Putamen (tissue), 1 donor: ENCODE measurements at regions not wholly inside any gene's neighbourhood (a gene's known extent, or its start where the extent isn't known, plus 50 kb on each side); places are given as distances from the start of the nearest gene placed in this dataset.
A peak's percentile ranks its signal among the peaks of the same experiment; 100 is the strongest.

Experiments
- DNase-seq: peaks from one replicate; pipeline ENCODE4 v3.0.0-alpha.2; 2016; ENCODE audit warnings: low spot score

- no peak for DNase-seq
Observed at GRCh38 chr11:115722711-115723110, 218.5 kb upstream of the CADM1 start.

- no peak for DNase-seq
Observed at GRCh38 chr11:115721296-115721995, 217.2 kb upstream of the CADM1 start.

DNA sequence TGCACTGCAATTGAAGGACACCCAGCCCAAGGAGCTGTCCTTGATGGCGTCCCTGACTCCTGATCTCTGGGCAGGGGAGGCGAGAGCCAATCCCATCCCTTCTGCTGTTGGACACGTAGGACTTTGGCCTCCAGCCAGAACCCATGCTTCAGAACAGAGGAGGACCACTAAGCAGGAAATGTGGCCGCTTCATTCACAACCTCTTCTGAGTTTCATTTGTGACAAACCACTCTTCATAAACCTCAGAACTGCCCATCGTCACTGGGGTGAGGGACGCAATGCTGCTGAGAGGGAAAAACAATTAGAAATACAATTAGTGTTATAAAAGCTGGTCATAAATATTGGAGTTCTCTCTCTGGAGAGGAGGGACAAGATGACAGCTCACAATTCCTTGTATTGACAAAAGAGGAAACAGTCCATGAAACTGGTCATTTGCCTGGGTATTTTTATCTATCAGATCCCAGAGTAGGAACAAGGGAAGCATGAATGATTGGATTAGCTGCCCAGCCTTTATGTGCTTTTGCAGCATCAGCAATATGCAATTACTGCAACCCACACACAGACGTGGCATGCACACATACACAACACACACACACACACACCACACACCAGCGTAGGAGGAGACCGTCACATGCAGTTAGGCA lies 216.5 kb upstream of the CADM1 start:
- no peak for DNase-seq

GRCh38 chr11:115718945-115719344 lies 214.7 kb upstream of the CADM1 start:
- no peak for DNase-seq

DNA sequence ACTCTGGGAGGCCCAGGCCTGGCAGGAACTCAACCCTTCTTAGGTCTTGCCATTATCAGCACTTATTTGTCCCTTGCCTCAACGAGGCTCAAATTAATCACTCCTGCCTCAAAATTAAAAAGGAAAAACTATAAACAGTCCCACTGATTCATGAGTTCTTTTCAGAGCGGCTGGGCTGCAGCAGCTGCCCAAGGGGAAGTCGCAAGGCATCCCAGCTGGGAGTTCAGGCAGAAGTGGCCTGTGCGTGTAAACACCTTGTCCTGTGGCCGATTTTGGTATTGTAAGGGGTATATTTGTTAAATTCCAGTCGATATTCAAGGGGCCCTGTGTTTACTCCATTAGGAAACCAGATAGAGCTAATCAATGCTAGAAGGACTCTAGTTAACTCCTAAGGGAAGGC lies 213.9 kb upstream of the CADM1 start:
- DNase-seq: no peak

- no peak for DNase-seq
Observed at GRCh38 chr11:115716601-115717529, 212.7 kb upstream of the CADM1 start.

GRCh38 chr11:115716080-115716479 lies 211.9 kb upstream of the CADM1 start:
- no peak for DNase-seq

GRCh38 chr11:115715251-115715770 lies 211.1 kb upstream of the CADM1 start:
- no peak for DNase-seq

GRCh38 chr11:115712296-115712695 lies 208.1 kb upstream of the CADM1 start:
- peak; percentile 34 for DNase-seq

- DNase-seq: no peak
Observed at GRCh38 chr11:115710980-115711379, 206.8 kb upstream of the CADM1 start.

- no peak for DNase-seq
Observed at GRCh38 chr11:115710426-115710825, 206.2 kb upstream of the CADM1 start.

DNA sequence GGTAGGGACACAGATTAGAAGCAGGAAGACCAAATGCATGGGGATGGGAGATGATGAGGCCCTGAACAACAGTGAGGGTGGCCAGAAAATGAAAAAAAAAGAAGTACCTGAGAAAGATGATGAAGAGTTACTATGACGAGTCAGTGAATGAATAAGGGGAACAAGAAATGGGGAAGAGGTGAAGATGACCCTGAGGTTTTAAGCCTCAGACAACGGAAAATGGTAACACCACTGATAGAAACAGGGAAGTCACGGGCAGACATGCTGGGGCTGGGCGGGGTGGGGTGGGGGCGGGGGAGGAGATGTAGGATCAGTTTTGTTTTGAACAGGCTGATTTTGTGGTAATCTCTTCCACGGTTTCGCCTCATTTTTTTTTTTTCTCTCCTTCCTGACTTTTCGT lies 205.1 kb upstream of the CADM1 start:
- no peak for DNase-seq

DNA sequence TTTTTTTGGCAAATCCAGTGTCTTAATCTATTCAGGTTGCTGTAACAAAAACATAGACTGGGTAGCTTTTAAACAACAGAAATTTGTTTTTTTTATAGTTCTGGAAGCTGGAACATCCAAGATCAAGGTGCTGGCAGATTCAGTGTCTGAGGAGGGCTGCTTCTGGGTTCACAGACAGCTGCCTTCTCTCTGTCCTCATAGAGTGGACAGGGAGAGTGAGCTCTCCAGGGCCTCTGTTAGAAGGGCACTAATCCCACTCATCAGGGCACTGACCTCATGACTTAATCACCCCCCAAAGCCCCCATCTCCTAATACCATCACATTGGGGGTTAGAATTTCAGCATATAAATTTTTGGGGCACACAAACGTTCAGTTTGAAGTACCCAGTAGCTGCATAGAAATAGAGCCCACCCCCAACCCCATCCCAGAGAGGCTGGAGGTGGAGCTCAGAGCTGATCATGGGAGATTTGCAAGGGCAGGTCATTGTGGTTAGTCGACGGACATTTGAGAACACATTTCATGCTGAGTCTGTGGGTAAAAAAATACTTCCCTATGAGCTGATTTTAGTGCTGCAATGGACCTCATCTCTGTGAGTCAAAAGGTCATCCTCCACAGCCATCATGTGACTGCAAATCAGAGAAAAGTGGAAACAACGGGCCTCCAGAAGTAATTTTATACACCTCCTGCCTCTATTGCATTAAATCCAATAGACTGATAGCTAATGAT lies 203.1 kb upstream of the CADM1 start:
- DNase-seq: no peak

DNA sequence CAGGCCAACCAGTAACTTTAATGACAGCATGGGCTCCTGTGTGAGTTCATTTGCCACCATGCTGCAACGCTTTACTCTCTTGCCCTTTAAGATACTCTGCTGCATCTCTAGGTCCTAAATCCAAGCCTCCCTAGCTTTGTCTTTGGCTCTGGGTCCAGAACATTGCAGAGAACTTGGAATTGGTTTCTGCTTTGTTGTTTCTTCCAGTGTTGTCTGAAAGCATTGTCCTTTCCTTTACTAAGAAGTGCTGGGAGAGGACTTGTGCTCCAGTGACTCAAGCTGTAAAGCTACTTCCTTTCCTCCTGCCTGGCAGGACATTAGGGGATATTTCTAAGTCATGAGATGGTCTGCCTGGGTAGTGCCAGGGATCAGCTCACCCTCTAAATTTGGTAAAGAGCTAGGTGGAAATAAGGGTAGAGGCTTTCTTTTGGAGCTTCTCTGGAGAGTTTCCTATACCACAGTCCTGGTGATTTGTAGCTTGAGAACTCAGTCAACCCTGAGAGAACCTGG lies 202.5 kb upstream of the CADM1 start:
- no peak for DNase-seq

DNA sequence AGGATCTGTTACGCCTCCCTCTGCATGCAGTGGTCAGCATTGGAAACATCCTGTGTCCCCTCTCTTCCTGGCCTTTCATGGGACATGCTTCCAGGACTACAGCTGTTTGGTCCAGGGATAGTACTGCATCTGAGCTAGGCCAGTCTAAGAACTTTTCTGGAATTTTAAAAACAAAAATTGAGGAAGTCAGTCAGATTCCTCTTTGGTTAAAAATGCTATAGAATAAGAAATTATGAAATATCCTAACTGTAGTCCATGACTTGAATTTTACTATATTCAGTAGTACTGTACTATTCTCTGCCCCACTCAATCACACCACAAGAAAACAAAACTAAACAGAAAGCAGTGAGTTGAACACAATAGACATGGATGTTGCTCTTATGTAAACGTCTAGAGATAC lies 201.0 kb upstream of the CADM1 start:
- no peak for DNase-seq

- DNase-seq: no peak
Observed at GRCh38 chr11:115700981-115701875, 197.0 kb upstream of the CADM1 start.

GRCh38 chr11:115700496-115700895 lies 196.3 kb upstream of the CADM1 start:
- DNase-seq: no peak

DNA sequence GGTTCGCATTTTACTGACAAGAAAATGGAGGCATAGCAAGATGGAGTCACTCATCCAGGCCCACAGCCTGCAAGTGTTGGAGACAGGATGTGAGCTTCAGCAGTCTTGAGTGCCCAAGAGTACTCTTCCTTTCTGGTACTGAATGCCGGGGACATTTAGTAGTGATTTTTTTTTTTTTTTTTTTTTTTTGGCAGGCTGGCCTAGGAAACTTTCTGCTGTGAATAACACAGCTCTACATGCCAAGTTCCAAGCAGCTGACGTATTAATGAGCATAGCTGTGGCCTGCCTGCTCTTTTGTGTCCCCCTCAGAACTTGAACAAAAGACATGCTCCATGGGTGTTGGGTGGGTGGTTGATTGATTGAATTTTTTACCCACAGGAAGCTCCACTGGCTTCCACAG lies 195.5 kb upstream of the CADM1 start:
- DNase-seq: peak; percentile 23

DNA sequence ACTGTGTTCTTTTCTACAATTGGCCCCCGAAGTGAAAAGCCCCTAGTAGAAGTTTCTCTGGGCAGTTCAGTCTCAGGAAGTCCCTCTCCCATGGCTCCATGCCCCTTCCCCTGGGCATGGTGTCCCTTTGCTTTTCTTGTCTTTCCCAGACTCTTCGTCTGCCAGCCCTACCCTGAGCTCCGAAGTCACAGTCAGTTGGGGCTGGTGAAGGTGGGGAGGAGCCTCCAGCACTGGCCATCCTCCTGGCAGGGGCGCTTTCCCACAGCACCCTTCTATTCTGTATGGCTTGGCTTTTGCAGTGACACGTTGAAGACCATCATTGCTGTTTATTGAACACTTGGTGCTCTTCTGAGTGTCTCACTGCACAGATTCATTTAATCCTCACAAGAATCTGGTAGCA lies 195.1 kb upstream of the CADM1 start:
- DNase-seq: no peak

- no peak for DNase-seq
Observed at GRCh38 chr11:115698243-115698642, 194.0 kb upstream of the CADM1 start.

DNA sequence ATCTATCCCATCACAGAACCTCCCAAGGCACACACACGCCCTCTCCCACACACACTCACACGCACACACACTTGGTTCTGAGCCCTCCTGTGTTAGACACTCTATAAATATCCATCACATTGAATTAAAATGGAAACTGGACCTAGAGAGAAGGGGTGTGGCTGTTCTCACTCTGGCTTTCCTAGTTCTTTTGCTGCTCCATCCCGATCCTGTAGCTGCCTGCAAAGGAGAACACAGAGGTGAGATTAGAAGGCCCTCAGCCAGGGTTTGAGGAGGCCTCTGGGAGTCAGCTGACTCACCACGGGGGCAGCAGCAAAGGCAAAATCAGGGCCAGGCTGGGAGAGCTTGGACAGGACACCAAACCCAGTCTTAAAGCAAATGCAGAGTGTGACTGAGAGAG lies 192.3 kb upstream of the CADM1 start:
- DNase-seq: no peak
